PFSK-1 (cell line): ENCODE measurements at regions not wholly inside any gene's neighbourhood (a gene's known extent, or its start where the extent isn't known, plus 50 kb on each side); places are given as distances from the start of the nearest gene placed in this dataset.

ENCODE experiments used
- FOXP2 ChIP-seq: optimal IDR thresholded peaks from 2 replicates; pipeline ENCODE3; 2011; ENCODE audit warnings: borderline replicate concordance, control low read depth, inconsistent platforms; ENCODE audit not compliant: insufficient read depth; ENCODE audit errors: extremely low read length, extremely low read depth
- POLR2AphosphoS5 ChIP-seq: IDR thresholded peaks from 2 replicates; pipeline ENCODE4 v1.6.1; 2012; ENCODE audit warnings: low read depth, mild to moderate bottlenecking, control low read depth, low read length, moderate library complexity
- REST ChIP-seq, 2 experiments: IDR thresholded peaks; 2 replicates each; pipeline versions ENCODE4 v1.6.1 to v1.8.0; 2011 to 2012; ENCODE audit warnings: low read depth in 2 of 2, low read length in 2 of 2, control low read depth in 1 of 2, inconsistent platforms in 1 of 2, mild to moderate bottlenecking in 1 of 2, moderate library complexity in 1 of 2; ENCODE audit not compliant: insufficient read depth in 1 of 2
- SIN3A ChIP-seq: IDR thresholded peaks from 2 replicates; pipeline ENCODE4 v1.6.1; 2012; ENCODE audit warnings: mild to moderate bottlenecking, low read length, moderate library complexity, borderline replicate concordance; ENCODE audit not compliant: insufficient read depth
- TAF1 ChIP-seq: IDR thresholded peaks from 2 replicates; pipeline ENCODE4 v1.6.1; 2012; ENCODE audit warnings: low read length, control low read depth, borderline replicate concordance; ENCODE audit not compliant: insufficient read depth

DNA sequence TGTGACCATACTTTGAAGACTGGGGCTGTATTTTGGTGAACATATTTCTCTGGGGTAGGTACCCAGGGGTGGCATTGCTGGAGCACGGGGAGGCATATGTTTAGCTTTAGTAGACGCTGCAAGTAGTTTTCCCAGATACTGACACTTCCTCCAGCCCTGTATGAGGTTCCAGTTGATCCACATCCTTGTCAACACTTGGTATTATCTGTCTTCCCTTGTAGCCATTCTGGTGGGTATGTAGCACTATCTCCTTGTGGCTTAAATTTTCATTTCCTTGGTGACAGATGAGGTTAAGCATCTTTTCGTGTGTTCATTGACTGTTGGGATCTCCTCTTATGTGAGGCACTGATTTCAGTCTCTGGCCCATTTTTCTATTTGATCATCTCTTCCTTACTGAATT, 179.1 kb downstream of the PHETA1 start:
- TF ChIP-seq TAF1 (no peak), REST (IDR thresholded peaks at IDR 0.05; ENCODE audit: insufficient read depth in 1 of 2, low read depth in 2 of 2, low read length in 2 of 2) (no peak), FOXP2 (no peak), SIN3A (no peak), POLR2AphosphoS5 (no peak)

GRCh38 chr12:111188436-111188835, 180.5 kb downstream of the PHETA1 start:
- TF ChIP-seq POLR2AphosphoS5 = no peak
- TF ChIP-seq FOXP2 = no peak
- TF ChIP-seq REST (IDR thresholded peaks at IDR 0.05; ENCODE audit: insufficient read depth in 1 of 2, low read depth in 2 of 2, low read length in 2 of 2) = no peak
- no peak for TF ChIP-seq TAF1
- TF ChIP-seq SIN3A = no peak

DNA sequence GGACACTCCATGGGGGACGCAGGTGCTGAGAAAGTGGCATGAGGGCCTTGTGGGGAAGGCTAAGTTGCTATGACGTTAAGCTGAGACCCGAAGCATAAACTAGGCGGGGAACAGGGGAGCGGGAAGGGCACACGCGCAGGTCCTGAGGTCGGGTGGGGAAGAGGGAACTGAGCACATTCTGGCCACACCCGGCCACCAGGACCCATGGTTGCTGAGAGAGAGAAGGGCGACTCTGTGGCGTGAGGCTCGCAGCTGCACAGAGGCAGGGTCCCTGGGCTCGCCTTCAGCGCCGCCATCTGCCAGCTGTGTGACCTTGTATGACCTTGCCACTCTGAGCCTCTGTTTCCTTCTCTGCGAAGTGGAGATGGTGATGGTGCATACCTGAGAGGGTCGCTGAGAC, 182.5 kb downstream of the PHETA1 start:
- TF ChIP-seq TAF1 (no peak), FOXP2 (no peak), POLR2AphosphoS5 (no peak), SIN3A (no peak), REST (IDR thresholded peaks at IDR 0.05; ENCODE audit: insufficient read depth in 1 of 2, low read depth in 2 of 2, low read length in 2 of 2) (no peak)

- no peak for TF ChIP-seq TAF1
- TF ChIP-seq FOXP2 = no peak
- TF ChIP-seq POLR2AphosphoS5 = no peak
- no peak for TF ChIP-seq SIN3A
- TF ChIP-seq REST (IDR thresholded peaks at IDR 0.05; ENCODE audit: insufficient read depth in 1 of 2, low read depth in 2 of 2, low read length in 2 of 2) = no peak
Observed at GRCh38 chr12:111185889-111186227, 183.0 kb downstream of the PHETA1 start.

DNA sequence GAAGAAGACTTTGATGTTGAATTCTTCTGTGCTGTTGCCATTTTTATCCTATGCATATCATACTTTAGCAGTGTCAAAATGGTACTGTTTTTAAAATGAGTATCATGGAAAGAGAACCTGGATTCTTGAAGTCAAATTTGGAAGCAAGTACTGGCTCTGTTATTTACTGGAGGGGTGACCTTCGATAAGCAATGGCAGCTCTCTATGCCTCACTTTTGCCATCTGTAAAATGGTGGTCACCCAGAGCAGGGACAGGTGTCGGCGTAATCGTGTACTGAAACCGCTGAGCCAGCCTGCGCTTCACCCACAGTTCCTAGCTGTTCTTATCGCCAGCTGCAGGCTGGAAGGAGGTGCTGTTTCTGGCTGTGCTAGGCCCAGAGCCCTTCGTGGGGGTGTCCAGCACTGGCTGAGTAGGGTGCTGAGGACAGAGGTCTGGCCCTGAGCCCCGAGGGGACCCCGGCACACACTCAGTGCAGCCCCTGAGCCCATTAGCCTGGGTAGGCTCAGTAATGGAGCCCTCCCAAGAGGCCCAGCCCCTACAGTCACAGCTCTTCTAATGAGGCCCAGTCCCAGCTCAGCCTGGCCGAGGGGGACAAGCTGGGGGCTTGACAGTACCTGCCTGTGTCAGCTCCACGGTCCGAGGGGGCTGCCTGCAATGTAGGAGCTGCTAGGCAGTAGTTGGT, 183.5 kb downstream of the PHETA1 start:
- no peak for TF ChIP-seq REST (IDR thresholded peaks at IDR 0.05; ENCODE audit: insufficient read depth in 1 of 2, low read depth in 2 of 2, low read length in 2 of 2)
- TF ChIP-seq TAF1 = no peak
- no peak for TF ChIP-seq POLR2AphosphoS5
- no peak for TF ChIP-seq FOXP2
- TF ChIP-seq SIN3A = no peak
